Neuronal stem cell (in vitro differentiated cells): ENCODE measurements at regions not wholly inside any gene's neighbourhood (a gene's known extent, or its start where the extent isn't known, plus 50 kb on each side); places are given as distances from the start of the nearest gene placed in this dataset.
A peak's percentile ranks its signal among the peaks of the same experiment; 100 is the strongest.

Experiments
- DNase-seq: peaks from one replicate; pipeline ENCODE4 v3.0.0-alpha.2; 2013; ENCODE audit warnings: low spot score
- H2AFZ ChIP-seq: one replicate; pipeline ENCODE4 v1.6.1; 2013; ENCODE audit warnings: mild to moderate bottlenecking, low read length, inconsistent platforms
- H2AK5ac ChIP-seq: 2 replicates; pipeline ENCODE4 v1.6.1; 2013; ENCODE audit warnings: low read depth, mild to moderate bottlenecking, inconsistent platforms, low read length, moderate library complexity, mixed read lengths
- H2BK120ac ChIP-seq: 2 replicates; pipeline ENCODE4 v1.6.1; 2013; ENCODE audit warnings: low read depth, mild to moderate bottlenecking, inconsistent platforms, low read length, moderate library complexity, mixed read lengths
- H2BK12ac ChIP-seq: one replicate; pipeline ENCODE4 v1.6.1; 2013; ENCODE audit warnings: low read length, inconsistent platforms
- H2BK15ac ChIP-seq: 2 replicates; pipeline ENCODE4 v1.6.1; 2013; ENCODE audit warnings: mild to moderate bottlenecking, low read length, inconsistent platforms, mixed read lengths
- H2BK5ac ChIP-seq: one replicate; pipeline ENCODE4 v1.6.1; 2013; ENCODE audit warnings: inconsistent platforms, mild to moderate bottlenecking, low read length, moderate library complexity
- H3K14ac ChIP-seq: one replicate; pipeline ENCODE4 v1.6.1; 2013; ENCODE audit warnings: low read length, inconsistent platforms
- H3K18ac ChIP-seq: 2 replicates; pipeline ENCODE4 v1.6.1; 2013; ENCODE audit warnings: low read length, inconsistent platforms
- H3K23ac ChIP-seq: 2 replicates; pipeline ENCODE4 v1.6.1; 2013; ENCODE audit warnings: low read depth, mild to moderate bottlenecking, mixed read lengths, low read length, inconsistent platforms; ENCODE audit not compliant: poor library complexity
- H3K27ac ChIP-seq: replicated peaks from 3 replicates; pipeline ENCODE4 v1.5.1; 2013; ENCODE audit warnings: low read length, inconsistent platforms
- H3K27me3 ChIP-seq, 3 experiments: 2 replicates each; pipeline ENCODE4 v1.6.1; 2013; ENCODE audit warnings: low read length in 3 of 3, mild to moderate bottlenecking in 2 of 3, inconsistent platforms in 1 of 3, low read depth in 1 of 3, mixed read lengths in 1 of 3, moderate library complexity in 1 of 3; ENCODE audit not compliant: control insufficient read depth in 3 of 3, insufficient read depth in 3 of 3
- H3K36me3 ChIP-seq, 2 donors: replicated peaks in 1 of 2; 2 replicates each; pipeline ENCODE4 v1.6.1; 2013; ENCODE audit warnings: low read length in 2 of 2; ENCODE audit not compliant: control insufficient read depth in 2 of 2, insufficient read depth in 2 of 2
- H3K4ac ChIP-seq: 2 replicates; pipeline ENCODE4 v1.6.1; 2013; ENCODE audit warnings: inconsistent platforms, mild to moderate bottlenecking, low read length, moderate library complexity
- H3K4me1 ChIP-seq, 2 donors: 1 replicate in 1 of 2; 2 replicates in 1 of 2; pipeline ENCODE4 v1.6.1; 2013; ENCODE audit warnings: low read length in 2 of 2, low read depth in 1 of 2; ENCODE audit not compliant: control insufficient read depth in 2 of 2, insufficient read depth in 1 of 2
- H3K4me2 ChIP-seq: one replicate; pipeline ENCODE4 v1.6.1; 2013; ENCODE audit warnings: mild to moderate bottlenecking, low read length, inconsistent platforms; ENCODE audit not compliant: insufficient read depth, poor library complexity, severe bottlenecking
- H3K4me3 ChIP-seq, 2 donors: 2 replicates each; pipeline ENCODE4 v1.5.1; 2013; ENCODE audit warnings: low read length in 2 of 2, mild to moderate bottlenecking in 2 of 2, inconsistent platforms in 1 of 2, moderate library complexity in 1 of 2
- H3K79me1 ChIP-seq: one replicate; pipeline ENCODE4 v1.6.1; 2013; ENCODE audit warnings: low read depth, mild to moderate bottlenecking, inconsistent platforms, low read length, moderate library complexity
- H3K9ac ChIP-seq: one replicate; pipeline ENCODE4 v1.6.1; 2013; ENCODE audit warnings: mild to moderate bottlenecking, low read depth, low read length, inconsistent platforms; ENCODE audit not compliant: poor library complexity
- H3K9me3 ChIP-seq, 2 donors: replicated peaks in 1 of 2; 2 replicates each; pipeline versions ENCODE3 to v1.6.1; 2013; ENCODE audit warnings: low read length in 2 of 2, mild to moderate bottlenecking in 2 of 2, inconsistent platforms in 1 of 2, low read depth in 1 of 2, mixed read lengths in 1 of 2, moderate library complexity in 1 of 2; ENCODE audit not compliant: control insufficient read depth in 2 of 2, insufficient read depth in 1 of 2
- H4K8ac ChIP-seq: one replicate; pipeline ENCODE4 v1.6.1; 2013; ENCODE audit warnings: low read depth, mild to moderate bottlenecking, inconsistent platforms, low read length, moderate library complexity
- H4K91ac ChIP-seq: one replicate; pipeline ENCODE4 v1.6.1; 2013; ENCODE audit warnings: low read length, low read depth, mild to moderate bottlenecking, inconsistent platforms; ENCODE audit not compliant: poor library complexity
- WGBS, 2 donors: extraction: QIAGEN DNeasy Blood & Tissue Kit; methylation state at CpG; one replicate each; pipeline ENCODE4 v1.1.7; 2013; ENCODE audit warnings: missing lambda C conversion rate in 2 of 2, mixed read lengths in 1 of 2; ENCODE audit not compliant: insufficient read length in 2 of 2, insufficient replicate concordance in 1 of 2; ENCODE audit errors: extremely low coverage in 2 of 2; 5-methylcytosine and 5-hydroxymethylcytosine counted together

- no peak overlapping the region for H3K14ac ChIP-seq
- peaks cover 4 to 7% of the 10 kb centered on the region in 2 donors for H3K4me1 ChIP-seq
- no peak overlapping the region for H3K18ac ChIP-seq
- no peaks in the 10 kb centered on the region for H3K36me3 ChIP-seq
- H4K8ac ChIP-seq: no peak overlapping the region
- H3K23ac ChIP-seq: no peak overlapping the region
- no peak overlapping the region for H3K27ac ChIP-seq
- no peak overlapping the region for H3K4ac ChIP-seq
- H3K4me3 ChIP-seq: no peak overlapping the region
- WGBS, 2 donors: no CpG with 5 or more reads among the region's 4 CpGs
- H2AK5ac ChIP-seq: no peak overlapping the region
- no peak overlapping the region for H2BK15ac ChIP-seq
- no peaks in the 10 kb centered on the region for H3K79me1 ChIP-seq
- H3K4me2 ChIP-seq: no peak overlapping the region
- H3K27me3 ChIP-seq: no peaks in the 10 kb centered on the region
- no peak overlapping the region for H2BK5ac ChIP-seq
- H4K91ac ChIP-seq: no peak overlapping the region
- no peak overlapping the region for H2BK12ac ChIP-seq
- no peak overlapping the region for H2BK120ac ChIP-seq
- no peak overlapping the region for H3K9ac ChIP-seq
- H2AFZ ChIP-seq: no peak overlapping the region
- DNase-seq: no peak
- no peaks in the 10 kb centered on the region for H3K9me3 ChIP-seq
Measured at GRCh38 chr4:186915816-186916215, 192.2 kb upstream of the FAT1 start.

GRCh38 chr4:186917136-186917535 lies 193.5 kb upstream of the FAT1 start:
- H3K4me2 ChIP-seq: no peak overlapping the region
- peaks cover 4 to 7% of the 10 kb centered on the region in 2 donors for H3K4me1 ChIP-seq
- H3K14ac ChIP-seq: no peak overlapping the region
- no peak overlapping the region for H3K23ac ChIP-seq
- no peak overlapping the region for H3K9ac ChIP-seq
- H4K8ac ChIP-seq: no peak overlapping the region
- no peaks in the 10 kb centered on the region for H3K79me1 ChIP-seq
- H2AFZ ChIP-seq: no peak overlapping the region
- H3K9me3 ChIP-seq: no peaks in the 10 kb centered on the region
- H3K4ac ChIP-seq: no peak overlapping the region
- DNase-seq: no peak
- no peak overlapping the region for H2BK15ac ChIP-seq
- H3K4me3 ChIP-seq: no peak overlapping the region
- H3K18ac ChIP-seq: no peak overlapping the region
- no peaks in the 10 kb centered on the region for H3K27me3 ChIP-seq
- H2AK5ac ChIP-seq: no peak overlapping the region
- H3K36me3 ChIP-seq: no peaks in the 10 kb centered on the region
- H2BK12ac ChIP-seq: no peak overlapping the region
- H2BK5ac ChIP-seq: no peak overlapping the region
- no peak overlapping the region for H3K27ac ChIP-seq
- no peak overlapping the region for H4K91ac ChIP-seq
- H2BK120ac ChIP-seq: no peak overlapping the region

GRCh38 chr4:186918466-186918865 lies 194.8 kb upstream of the FAT1 start:
- Histone ChIP-seq H3K79me1 (no peaks in the 10 kb centered on the region), H3K23ac (no peak overlapping the region), H2BK120ac (no peak overlapping the region), H2AFZ (no peak overlapping the region), H4K91ac (no peak overlapping the region), H3K18ac (no peak overlapping the region), H3K9ac (no peak overlapping the region), H3K14ac (no peak overlapping the region), H2BK15ac (no peak overlapping the region), H3K36me3 (no peaks in the 10 kb centered on the region), H3K4me3 (no peak overlapping the region), H3K9me3 (no peaks in the 10 kb centered on the region), H3K4me1 (peaks cover 4 to 7% of the 10 kb centered on the region in 2 donors), H2BK12ac (no peak overlapping the region), H3K27me3 (no peaks in the 10 kb centered on the region), H3K27ac (no peak overlapping the region), H4K8ac (no peak overlapping the region), H2AK5ac (no peak overlapping the region), H2BK5ac (no peak overlapping the region), H3K4me2 (no peak overlapping the region), H3K4ac (no peak overlapping the region)
- no peak for DNase-seq
- WGBS, 2 donors: no CpG with 5 or more reads among the region's 3 CpGs

GRCh38 chr4:186919340-186919739 lies 195.7 kb upstream of the FAT1 start:
- no peak overlapping the region for H2BK12ac ChIP-seq
- no peak overlapping the region for H3K14ac ChIP-seq
- no peak for DNase-seq
- WGBS, 2 donors: no CpG with 5 or more reads among the region's 16 CpGs
- H3K36me3 ChIP-seq: no peaks in the 10 kb centered on the region
- H3K23ac ChIP-seq: no peak overlapping the region
- no peaks in the 10 kb centered on the region for H3K27me3 ChIP-seq
- no peak overlapping the region for H3K27ac ChIP-seq
- H2AFZ ChIP-seq: no peak overlapping the region
- H3K4me3 ChIP-seq: no peak overlapping the region
- no peaks in the 10 kb centered on the region for H3K79me1 ChIP-seq
- no peak overlapping the region for H3K4me2 ChIP-seq
- H3K4ac ChIP-seq: no peak overlapping the region
- no peak overlapping the region for H2BK120ac ChIP-seq
- peak overlapping the region; percentile 62 for H3K18ac ChIP-seq
- H2AK5ac ChIP-seq: no peak overlapping the region
- H4K91ac ChIP-seq: no peak overlapping the region
- no peak overlapping the region for H2BK15ac ChIP-seq
- H2BK5ac ChIP-seq: no peak overlapping the region
- no peak overlapping the region for H4K8ac ChIP-seq
- no peaks in the 10 kb centered on the region for H3K9me3 ChIP-seq
- no peak overlapping the region for H3K9ac ChIP-seq
- peaks cover 4 to 7% of the 10 kb centered on the region in 2 donors for H3K4me1 ChIP-seq
